GM12878 (cell line): ENCODE measurements at regions not wholly inside any gene's neighbourhood (a gene's known extent, or its start where the extent isn't known, plus 50 kb on each side); places are given as distances from the start of the nearest gene placed in this dataset.

ENCODE experiments used
- ATAC-seq: fragments of 200-7000 bp; cut with Tn5 transposase; 3 replicates; pipeline ENCODE4 v1.9.1; 2020; ENCODE audit warnings: mild to moderate bottlenecking, moderate library complexity
- BruUV-seq: library from RNA; stranded (reverse); fragments of 400-500 nt; replicated peaks from 2 replicates; lab custom pipeline; 2021; lab: Mats Ljungman, UMichigan
- CTCF ChIA-PET: fragments of 300-600 bp; sonication (Branson Sonifier 250); formaldehyde crosslinking; extraction: SDS; loops from one replicate; lab custom pipeline; 2021; ENCODE audit warnings: inconsistent platforms; lab: Yijun Ruan, JAX
- POLR2A ChIA-PET: fragments of 350-600 bp; formaldehyde crosslinking; extraction: SDS; loops from one replicate; lab custom pipeline; 2021; ENCODE audit warnings: inconsistent platforms; lab: Charles Lee
- RAD21 ChIA-PET: fragments of 300-600 bp; sonication (Branson Sonifier 250); formaldehyde crosslinking; loops from one replicate; lab custom pipeline; 2023; ENCODE audit warnings: antibody characterized with exemption; ENCODE audit not compliant: unreplicated experiment; lab: Charles Lee
- SMC1A ChIA-PET: fragments of 300-600 bp; sonication (Branson Sonifier 250); formaldehyde crosslinking; loops from one replicate; lab custom pipeline; 2023; ENCODE audit not compliant: unreplicated experiment, uncharacterized antibody; lab: Charles Lee
- DNase-seq: peaks from one replicate; pipeline ENCODE4 v3.0.0-alpha.2; 2011; ENCODE audit warnings: low read depth, low spot score
- FAIRE-seq: peaks from 3 replicates; lab custom pipeline; 2011; peaks lifted over from hg19 to GRCh38; lab: Jason Lieb, UNC
- H2AFZ ChIP-seq: 2 replicates; pipeline ENCODE4 v1.6.0; 2011; ENCODE audit warnings: low read depth, low read length, control low read depth; ENCODE audit not compliant: control insufficient read depth
- H3K27ac ChIP-seq: 2 replicates; pipeline ENCODE4 v1.5.1; 2011; ENCODE audit warnings: control low read depth; ENCODE audit not compliant: control insufficient read depth, insufficient read depth
- H3K27me3 ChIP-seq, 2 experiments: replicated peaks in 1 of 2; 2 replicates each; pipeline versions ENCODE4 v1.6.0 to v1.6.1; 2011; ENCODE audit warnings: low read length in 1 of 2; ENCODE audit not compliant: control insufficient read depth in 2 of 2, insufficient read depth in 2 of 2
- H3K36me3 ChIP-seq, 2 experiments: 2 replicates each; pipeline ENCODE4 v1.5.1; 2011; ENCODE audit warnings: low read length in 1 of 2; ENCODE audit not compliant: control insufficient read depth in 2 of 2, insufficient read depth in 2 of 2
- H3K4me1 ChIP-seq: 2 replicates; pipeline ENCODE4 v1.6.1; 2011; ENCODE audit warnings: mild to moderate bottlenecking, low read length, moderate library complexity, mixed read lengths; ENCODE audit not compliant: control insufficient read depth, insufficient read depth
- H3K4me2 ChIP-seq: 2 replicates; pipeline ENCODE4 v1.6.0; 2011; ENCODE audit warnings: control low read depth; ENCODE audit not compliant: control insufficient read depth, insufficient read depth
- H3K4me3 ChIP-seq: fragments of 200-600 bp; sonication (generic); 2 replicates; pipeline ENCODE4 v1.5.1; 2016
- H3K79me2 ChIP-seq: 2 replicates; pipeline ENCODE4 v1.6.0; 2011; ENCODE audit warnings: low read length; ENCODE audit not compliant: control insufficient read depth, insufficient read depth
- H3K9ac ChIP-seq: 2 replicates; pipeline ENCODE4 v1.8.0; 2011; ENCODE audit warnings: low read length, control low read depth, mixed read lengths; ENCODE audit not compliant: control insufficient read depth, insufficient read depth
- H3K9me3 ChIP-seq: replicated peaks from 3 replicates; pipeline ENCODE4 v1.5.1; 2011; ENCODE audit warnings: mild to moderate bottlenecking, low read length; ENCODE audit not compliant: control insufficient read depth, insufficient read depth
- H4K20me1 ChIP-seq: 2 replicates; pipeline ENCODE4 v1.6.0; 2011; ENCODE audit not compliant: control insufficient read depth, insufficient read depth
- BMI1 ChIP-seq: fragments of 450-650 bp; IDR thresholded peaks from 2 replicates; pipeline ENCODE4 v1.6.1; 2016; ENCODE audit warnings: mild to moderate bottlenecking, moderate library complexity, borderline replicate concordance
- CHD1 ChIP-seq: IDR thresholded peaks from 2 replicates; pipeline ENCODE4 v1.6.1; 2012; ENCODE audit warnings: low read depth, low read length, improper control_type of control experiment
- EZH2 ChIP-seq: IDR thresholded peaks from 2 replicates; pipeline ENCODE4 v1.6.1; 2012; ENCODE audit warnings: low read depth, mild to moderate bottlenecking, control low read depth, inconsistent platforms, low read length, borderline replicate concordance; ENCODE audit not compliant: control insufficient read depth
- FOXM1 ChIP-seq: IDR thresholded peaks from 2 replicates; pipeline ENCODE4 v1.6.1; 2012; ENCODE audit warnings: low read depth, mild to moderate bottlenecking, inconsistent platforms, low read length, moderate library complexity
- JUNB ChIP-seq: IDR thresholded peaks from 2 replicates; pipeline ENCODE4 v1.6.1; 2016; ENCODE audit warnings: antibody characterized with exemption, mild to moderate bottlenecking
- KAT2A ChIP-seq: conservative IDR thresholded peaks from 2 replicates; pipeline ENCODE4 v1.6.1; 2011; ENCODE audit warnings: low read depth, low read length; ENCODE audit not compliant: control insufficient read depth
- MYC ChIP-seq: IDR thresholded peaks from 2 replicates; pipeline ENCODE4 v1.6.1; 2011; ENCODE audit warnings: mild to moderate bottlenecking, low read length, moderate library complexity, inconsistent platforms; ENCODE audit not compliant: insufficient read depth, insufficient replicate concordance, insufficient read length, severe bottlenecking
- NBN ChIP-seq: fragments of 450-650 bp; IDR thresholded peaks from 2 replicates; pipeline ENCODE4 v1.6.1; 2016
- PAX8 ChIP-seq: fragments of 450-650 bp; IDR thresholded peaks from 2 replicates; pipeline ENCODE4 v1.6.1; 2017; ENCODE audit warnings: mild to moderate bottlenecking, moderate library complexity
- POU2F2 ChIP-seq: IDR thresholded peaks from 3 replicates; pipeline ENCODE4 v1.6.1; 2011; ENCODE audit warnings: low read depth, mild to moderate bottlenecking, low read length, borderline replicate concordance
- SIX5 ChIP-seq: IDR thresholded peaks from 2 replicates; pipeline ENCODE4 v1.6.1; 2011; ENCODE audit warnings: mild to moderate bottlenecking, low read depth, low read length, moderate library complexity; ENCODE audit not compliant: severe bottlenecking
- SUPT20H ChIP-seq: IDR thresholded peaks from 2 replicates; pipeline ENCODE4 v1.6.1; 2011; ENCODE audit warnings: low read depth, mild to moderate bottlenecking, low read length, moderate library complexity, borderline replicate concordance; ENCODE audit not compliant: control insufficient read depth
- ZNF217 ChIP-seq: fragments of 450-650 bp; IDR thresholded peaks from 2 replicates; pipeline ENCODE4 v1.6.1; 2017; ENCODE audit warnings: antibody characterized with exemption, mild to moderate bottlenecking
- ZNF24 ChIP-seq: fragments of 450-650 bp; IDR thresholded peaks from 2 replicates; pipeline ENCODE4 v1.6.1; 2017; ENCODE audit warnings: antibody characterized with exemption, mild to moderate bottlenecking
- ZNF274 ChIP-seq: IDR thresholded peaks from one replicate; pipeline ENCODE4 v1.8.0; 2011; ENCODE audit not compliant: insufficient read length, insufficient read depth
- ZSCAN29 ChIP-seq: fragments of 450-650 bp; IDR thresholded peaks from 2 replicates; pipeline ENCODE4 v1.6.1; 2017; ENCODE audit warnings: mild to moderate bottlenecking, moderate library complexity
- in situ Hi-C: fragments of 300-500 bp; cut with MboI; formaldehyde crosslinking; loops from 9 replicates; pipeline ENCODE4 v1.14.3; 2018; ENCODE audit warnings: mixed read lengths
- intact Hi-C: fragments of 100-400 bp; cut with micrococcal nuclease; formaldehyde crosslinking; loops from one replicate; pipeline ENCODE4 v1.14.2; 2022; ENCODE audit not compliant: unreplicated experiment
- TF ChIP-seq, protein P1 (sequence below): fragments of 450-650 bp; conservative IDR thresholded peaks from 2 replicates; pipeline ENCODE4 v1.6.1; 2017; ENCODE audit warnings: mild to moderate bottlenecking, moderate library complexity
- TF ChIP-seq, protein P2 (sequence below): fragments of 450-650 bp; IDR thresholded peaks from 2 replicates; pipeline ENCODE4 v1.6.1; 2017; ENCODE audit warnings: mild to moderate bottlenecking, moderate library complexity

DNA sequence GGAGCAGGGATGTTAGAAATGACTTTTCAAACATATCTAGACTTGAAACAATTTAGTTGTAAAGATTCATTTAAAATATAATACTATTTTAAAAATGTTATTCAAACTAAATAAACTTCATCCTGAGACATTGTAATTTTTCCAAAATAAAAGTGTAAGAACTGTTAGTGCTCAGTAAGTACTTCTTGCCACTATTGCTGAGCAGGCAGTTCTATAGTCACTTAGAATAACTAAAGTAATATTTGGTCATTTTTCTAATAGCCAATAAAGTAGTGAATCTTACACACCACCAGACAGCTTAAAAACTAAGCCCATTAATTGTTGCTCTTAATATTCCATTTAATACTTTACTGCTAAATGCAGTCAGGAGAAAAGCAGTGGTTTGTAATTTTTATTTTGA, 1120.0 kb upstream of the CDH10 start:
- ChIA-PET CTCF (no interaction called here), SMC1A (no interaction called here), POLR2A (no interaction called here), RAD21 (no interaction called here)
- H3K79me2 ChIP-seq: no peaks in the 10 kb centered on the region
- in situ Hi-C loops (no loop called here), intact Hi-C loops (no loop called here)
- no peak overlapping the region for H3K4me3 ChIP-seq
- no peak overlapping the region for H3K27ac ChIP-seq
- no peak overlapping the region for H2AFZ ChIP-seq
- no peaks in the 10 kb centered on the region for H3K36me3 ChIP-seq
- no peak for ATAC-seq
- FAIRE-seq: no peak
- no peaks in the 10 kb centered on the region for H3K27me3 ChIP-seq
- H3K4me2 ChIP-seq: no peak overlapping the region
- H3K9ac ChIP-seq: no peak overlapping the region
- H3K9me3 ChIP-seq: no peaks in the 10 kb centered on the region
- no peaks in the 10 kb centered on the region for H4K20me1 ChIP-seq
- no peak for DNase-seq
- H3K4me1 ChIP-seq: no peaks in the 10 kb centered on the region
- no TSS peak for BruUV-seq
- TF ChIP-seq MYC: no peak
- TF ChIP-seq, protein P1, sequence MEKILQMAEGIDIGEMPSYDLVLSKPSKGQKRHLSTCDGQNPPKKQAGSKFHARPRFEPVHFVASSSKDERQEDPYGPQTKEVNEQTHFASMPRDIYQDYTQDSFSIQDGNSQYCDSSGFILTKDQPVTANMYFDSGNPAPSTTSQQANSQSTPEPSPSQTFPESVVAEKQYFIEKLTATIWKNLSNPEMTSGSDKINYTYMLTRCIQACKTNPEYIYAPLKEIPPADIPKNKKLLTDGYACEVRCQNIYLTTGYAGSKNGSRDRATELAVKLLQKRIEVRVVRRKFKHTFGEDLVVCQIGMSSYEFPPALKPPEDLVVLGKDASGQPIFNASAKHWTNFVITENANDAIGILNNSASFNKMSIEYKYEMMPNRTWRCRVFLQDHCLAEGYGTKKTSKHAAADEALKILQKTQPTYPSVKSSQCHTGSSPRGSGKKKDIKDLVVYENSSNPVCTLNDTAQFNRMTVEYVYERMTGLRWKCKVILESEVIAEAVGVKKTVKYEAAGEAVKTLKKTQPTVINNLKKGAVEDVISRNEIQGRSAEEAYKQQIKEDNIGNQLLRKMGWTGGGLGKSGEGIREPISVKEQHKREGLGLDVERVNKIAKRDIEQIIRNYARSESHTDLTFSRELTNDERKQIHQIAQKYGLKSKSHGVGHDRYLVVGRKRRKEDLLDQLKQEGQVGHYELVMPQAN: no peak
- no peak for TF ChIP-seq FOXM1
- TF ChIP-seq ZSCAN29: no peak
- TF ChIP-seq SUPT20H: no peak
- no peak for TF ChIP-seq ZNF274
- no peak for TF ChIP-seq EZH2
- no peak for TF ChIP-seq JUNB
- TF ChIP-seq CHD1: no peak
- TF ChIP-seq NBN: no peak
- no peak for TF ChIP-seq BMI1
- TF ChIP-seq KAT2A: no peak
- no peak for TF ChIP-seq SIX5
- TF ChIP-seq, protein P2, sequence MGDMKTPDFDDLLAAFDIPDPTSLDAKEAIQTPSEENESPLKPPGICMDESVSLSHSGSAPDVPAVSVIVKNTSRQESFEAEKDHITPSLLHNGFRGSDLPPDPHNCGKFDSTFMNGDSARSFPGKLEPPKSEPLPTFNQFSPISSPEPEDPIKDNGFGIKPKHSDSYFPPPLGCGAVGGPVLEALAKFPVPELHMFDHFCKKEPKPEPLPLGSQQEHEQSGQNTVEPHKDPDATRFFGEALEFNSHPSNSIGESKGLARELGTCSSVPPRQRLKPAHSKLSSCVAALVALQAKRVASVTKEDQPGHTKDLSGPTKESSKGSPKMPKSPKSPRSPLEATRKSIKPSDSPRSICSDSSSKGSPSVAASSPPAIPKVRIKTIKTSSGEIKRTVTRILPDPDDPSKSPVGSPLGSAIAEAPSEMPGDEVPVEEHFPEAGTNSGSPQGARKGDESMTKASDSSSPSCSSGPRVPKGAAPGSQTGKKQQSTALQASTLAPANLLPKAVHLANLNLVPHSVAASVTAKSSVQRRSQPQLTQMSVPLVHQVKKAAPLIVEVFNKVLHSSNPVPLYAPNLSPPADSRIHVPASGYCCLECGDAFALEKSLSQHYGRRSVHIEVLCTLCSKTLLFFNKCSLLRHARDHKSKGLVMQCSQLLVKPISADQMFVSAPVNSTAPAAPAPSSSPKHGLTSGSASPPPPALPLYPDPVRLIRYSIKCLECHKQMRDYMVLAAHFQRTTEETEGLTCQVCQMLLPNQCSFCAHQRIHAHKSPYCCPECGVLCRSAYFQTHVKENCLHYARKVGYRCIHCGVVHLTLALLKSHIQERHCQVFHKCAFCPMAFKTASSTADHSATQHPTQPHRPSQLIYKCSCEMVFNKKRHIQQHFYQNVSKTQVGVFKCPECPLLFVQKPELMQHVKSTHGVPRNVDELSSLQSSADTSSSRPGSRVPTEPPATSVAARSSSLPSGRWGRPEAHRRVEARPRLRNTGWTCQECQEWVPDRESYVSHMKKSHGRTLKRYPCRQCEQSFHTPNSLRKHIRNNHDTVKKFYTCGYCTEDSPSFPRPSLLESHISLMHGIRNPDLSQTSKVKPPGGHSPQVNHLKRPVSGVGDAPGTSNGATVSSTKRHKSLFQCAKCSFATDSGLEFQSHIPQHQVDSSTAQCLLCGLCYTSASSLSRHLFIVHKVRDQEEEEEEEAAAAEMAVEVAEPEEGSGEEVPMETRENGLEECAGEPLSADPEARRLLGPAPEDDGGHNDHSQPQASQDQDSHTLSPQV: no peak
- TF ChIP-seq POU2F2: no peak
- TF ChIP-seq ZNF217: no peak
- no peak for TF ChIP-seq PAX8
- no peak for TF ChIP-seq ZNF24
